Stomach (tissue), 4 donors: ENCODE measurements at regions not wholly inside any gene's neighbourhood (a gene's known extent, or its start where the extent isn't known, plus 50 kb on each side); places are given as distances from the start of the nearest gene placed in this dataset.

Experiments used
- POLR2A ChIP-seq, 4 donors: fragments of 450-650 bp; IDR thresholded peaks; one replicate each; pipeline ENCODE4 v1.6.1; 2016; ENCODE audit warnings: antibody characterized with exemption in 4 of 4, control low read depth in 2 of 4, mild to moderate bottlenecking in 1 of 4, moderate library complexity in 1 of 4
- POLR2AphosphoS5 ChIP-seq, 3 donors: sonication (generic); formaldehyde crosslinking; IDR thresholded peaks; one replicate each; pipeline ENCODE4 v1.6.1; 2016; ENCODE audit warnings: antibody characterized with exemption in 3 of 3

DNA sequence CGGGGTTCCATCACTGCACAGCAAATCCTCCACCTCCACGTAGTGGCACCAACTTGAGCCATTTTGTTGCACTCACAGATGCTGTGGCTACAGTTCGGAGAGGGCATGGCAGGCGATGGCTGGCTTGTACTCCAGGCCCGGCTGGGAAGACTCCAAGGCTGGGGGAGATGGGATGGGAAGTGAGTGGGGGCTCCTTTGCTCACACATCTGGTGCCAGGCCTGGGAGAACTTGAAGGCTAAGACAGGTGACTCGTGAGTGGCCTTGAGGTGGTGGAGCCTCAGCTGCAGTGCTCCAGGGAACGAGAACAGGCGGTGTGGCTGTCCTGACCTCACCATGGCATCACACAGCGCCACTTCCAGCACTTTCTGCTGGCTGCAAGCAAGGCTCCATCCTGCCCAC, 87.9 kb downstream of the PLXNA1 start:
- TF ChIP-seq POLR2AphosphoS5 (IDR thresholded peaks at IDR 0.05) (no peak), POLR2A (IDR thresholded peaks at IDR 0.05) (no peak)
